KOPT-K1 (cell line): ENCODE measurements at regions not wholly inside any gene's neighbourhood (a gene's known extent, or its start where the extent isn't known, plus 50 kb on each side); places are given as distances from the start of the nearest gene placed in this dataset.
"Not testable (repeated sequence)": the region's sequence is repeated elsewhere in the genome, so short reads cannot be mapped to it uniquely, and the experiment has no call there.

ENCODE experiments used
- H3K27ac ChIP-seq: fragments of 200-600 bp; sonication (generic); 2 replicates; pipeline ENCODE4 v1.5.1; 2016; ENCODE audit warnings: antibody characterized with exemption, mild to moderate bottlenecking, low read depth, low read length; ENCODE audit not compliant: poor library complexity, severe bottlenecking
- H3K36me3 ChIP-seq: fragments of 200-600 bp; sonication (generic); 2 replicates; pipeline ENCODE4 v1.5.1; 2017; ENCODE audit warnings: antibody characterized with exemption, mild to moderate bottlenecking, low read length, moderate library complexity; ENCODE audit not compliant: insufficient read depth
- H3K9me3 ChIP-seq: fragments of 200-600 bp; sonication (generic); 2 replicates; pipeline ENCODE4 v1.5.1; 2017; ENCODE audit warnings: antibody characterized with exemption, low read length, mild to moderate bottlenecking; ENCODE audit not compliant: insufficient read depth, poor library complexity, severe bottlenecking

DNA sequence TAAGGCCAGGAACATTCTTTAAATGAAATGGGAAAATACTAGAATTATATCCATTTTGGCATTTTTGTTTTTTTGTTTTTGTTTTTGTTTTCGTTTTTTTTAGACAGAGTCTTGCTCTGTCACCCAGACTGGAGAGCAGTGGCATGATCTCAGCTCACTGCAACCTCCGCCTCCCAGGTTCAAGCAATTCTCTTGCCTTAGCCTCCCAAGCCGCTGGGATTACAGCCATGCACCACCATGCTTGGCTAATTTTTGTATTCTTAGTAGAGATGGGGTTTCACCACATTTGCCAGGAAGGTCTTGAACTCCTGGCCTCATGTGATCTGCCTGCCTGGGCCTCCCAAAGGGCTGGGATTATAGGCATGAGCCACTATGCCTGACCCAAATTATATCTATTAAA lies 520.7 kb upstream of the RORB start:
- not testable (repeated sequence) for H3K9me3 ChIP-seq, H3K27ac ChIP-seq, H3K36me3 ChIP-seq

DNA sequence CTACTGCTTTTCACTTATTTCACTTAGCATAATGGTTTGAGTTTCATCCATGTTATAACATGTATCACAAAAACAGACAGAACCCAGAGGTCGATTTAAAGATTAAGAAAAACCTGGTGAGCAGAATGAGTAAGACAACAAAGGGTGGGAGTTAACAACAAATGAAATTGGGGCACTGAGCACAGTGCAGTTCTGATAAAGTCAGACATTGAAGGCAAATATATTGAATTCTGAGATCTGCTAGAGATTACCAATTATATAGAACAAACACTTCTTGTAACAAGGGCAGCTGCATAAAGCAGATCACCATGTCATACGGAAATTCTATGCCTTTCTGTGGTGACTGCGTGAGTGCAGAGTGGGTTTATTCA lies 517.3 kb upstream of the RORB start:
- Histone ChIP-seq H3K36me3 (no peaks in the 10 kb centered on the region), H3K9me3 (no peaks in the 10 kb centered on the region), H3K27ac (no peak overlapping the region)

DNA sequence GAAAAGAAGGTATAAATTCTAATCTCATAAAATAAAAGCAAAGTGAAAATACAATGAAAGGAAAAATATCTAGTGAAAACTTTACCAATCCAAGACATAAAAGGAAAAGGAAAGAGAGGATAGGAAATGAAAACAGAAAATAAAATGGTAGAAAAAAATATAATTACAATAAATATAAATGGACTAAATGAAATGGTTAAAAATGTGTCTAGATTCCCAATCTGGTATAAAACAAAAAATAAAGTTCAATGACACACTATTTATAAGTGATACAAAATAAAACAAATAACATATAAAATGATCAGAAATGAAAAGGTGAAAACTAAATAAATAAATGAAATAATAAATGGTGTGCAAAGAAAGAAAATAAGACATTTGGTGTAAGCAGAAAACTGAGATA lies 516.4 kb upstream of the RORB start:
- H3K27ac ChIP-seq = no peak overlapping the region
- no peaks in the 10 kb centered on the region for H3K9me3 ChIP-seq
- H3K36me3 ChIP-seq = no peaks in the 10 kb centered on the region

DNA sequence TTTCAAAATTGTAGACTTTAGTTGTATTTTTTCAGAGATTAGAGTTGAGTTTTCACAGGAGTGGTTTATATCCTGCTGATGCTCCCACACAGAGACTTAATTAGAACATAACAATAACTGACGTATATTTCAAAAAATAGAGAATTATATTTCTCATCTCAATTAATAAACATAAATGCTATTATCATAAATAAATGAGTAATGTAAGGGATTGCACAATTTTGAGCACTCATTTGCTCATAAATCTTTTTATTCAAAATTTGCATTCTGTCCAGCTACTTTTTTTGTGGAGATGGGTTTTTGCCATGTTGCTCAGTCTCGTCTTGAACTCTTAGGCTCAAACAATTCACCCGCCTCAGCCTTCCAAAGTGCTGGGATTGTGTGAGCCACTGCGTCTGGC lies 515.7 kb upstream of the RORB start:
- Histone ChIP-seq H3K36me3 (no peaks in the 10 kb centered on the region), H3K27ac (no peak overlapping the region), H3K9me3 (peaks cover 3% of the 10 kb centered on the region)

DNA sequence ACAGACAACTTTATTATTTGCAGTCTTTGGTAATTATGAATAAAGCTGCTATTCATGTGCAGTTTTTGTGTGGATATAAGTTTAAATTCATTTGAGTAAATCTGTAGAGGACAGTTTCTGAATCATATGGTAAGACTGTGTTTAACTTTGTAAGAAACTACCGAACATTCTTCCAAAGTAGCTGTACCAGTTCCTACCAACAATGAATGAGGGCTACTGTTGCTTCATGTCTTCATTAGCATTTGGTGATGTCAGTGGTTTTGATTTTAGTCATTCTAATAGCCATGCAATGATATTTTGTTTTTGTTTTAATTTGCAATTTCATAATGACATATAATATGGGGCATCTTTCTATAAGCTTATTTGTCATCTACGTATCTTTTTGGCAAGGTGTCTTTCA lies 501.3 kb upstream of the RORB start:
- Histone ChIP-seq H3K36me3 (no peaks in the 10 kb centered on the region), H3K9me3 (no peaks in the 10 kb centered on the region), H3K27ac (no peak overlapping the region)

DNA sequence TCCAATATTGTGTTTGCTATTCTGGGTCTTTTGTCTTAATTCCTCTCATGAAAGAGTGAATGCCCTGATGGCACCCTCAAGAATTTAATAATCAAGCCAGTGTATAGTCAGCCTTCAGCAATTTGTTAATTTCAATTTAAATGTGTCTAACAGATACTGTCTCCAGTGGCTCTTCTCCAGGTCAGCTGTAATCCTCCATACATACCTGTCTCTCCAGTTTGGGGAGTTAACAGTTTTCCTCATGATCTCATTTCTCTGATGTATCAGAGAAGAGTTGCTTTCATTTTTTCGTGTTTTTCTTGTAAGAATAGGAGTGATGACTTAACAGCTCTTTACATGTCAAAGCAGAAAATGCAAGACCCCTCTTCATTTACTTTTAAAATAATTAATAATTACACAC lies 500.3 kb upstream of the RORB start:
- Histone ChIP-seq H3K36me3 (no peaks in the 10 kb centered on the region), H3K27ac (no peak overlapping the region), H3K9me3 (no peaks in the 10 kb centered on the region)

DNA sequence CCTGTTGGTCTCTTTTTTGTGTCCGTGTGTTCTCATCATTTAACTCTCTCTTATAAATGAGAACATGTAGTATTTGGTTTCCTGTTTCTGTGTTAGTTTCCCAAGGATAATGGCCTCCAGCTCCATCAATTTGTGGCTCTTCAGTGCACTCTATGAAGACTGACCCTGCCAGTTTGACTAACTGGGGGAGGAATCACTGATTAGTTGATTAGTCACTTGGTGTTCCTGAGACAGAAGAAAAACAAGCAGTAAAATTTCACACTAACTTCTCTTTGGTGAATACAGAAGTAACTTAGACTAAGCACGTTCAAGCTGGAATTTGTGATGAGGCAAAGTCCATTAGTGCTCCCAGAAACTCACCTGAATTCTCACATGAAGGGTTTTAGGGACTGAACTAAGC lies 495.8 kb upstream of the RORB start:
- Histone ChIP-seq H3K27ac (no peak overlapping the region), H3K36me3 (no peaks in the 10 kb centered on the region), H3K9me3 (no peaks in the 10 kb centered on the region)

DNA sequence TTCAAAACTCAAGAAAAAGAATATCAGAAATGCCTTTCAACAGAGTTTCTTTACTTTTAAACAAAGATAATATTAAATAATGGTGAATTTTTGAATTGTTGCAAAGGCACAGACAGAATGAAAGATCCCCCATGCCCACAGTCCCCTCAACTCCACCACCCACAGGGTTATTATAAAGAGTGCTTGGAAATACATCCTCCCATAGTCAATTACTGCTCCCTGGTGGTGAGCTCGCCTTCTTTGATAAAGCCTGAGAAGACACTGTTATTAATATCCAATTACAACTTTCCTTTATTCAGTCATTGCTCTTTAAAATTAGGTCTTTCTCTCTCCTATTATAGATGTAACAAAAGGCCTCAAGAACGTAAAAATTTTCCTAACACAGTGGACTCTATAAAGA lies 490.2 kb upstream of the RORB start:
- H3K9me3 ChIP-seq = no peaks in the 10 kb centered on the region
- no peaks in the 10 kb centered on the region for H3K36me3 ChIP-seq
- H3K27ac ChIP-seq = no peak overlapping the region

DNA sequence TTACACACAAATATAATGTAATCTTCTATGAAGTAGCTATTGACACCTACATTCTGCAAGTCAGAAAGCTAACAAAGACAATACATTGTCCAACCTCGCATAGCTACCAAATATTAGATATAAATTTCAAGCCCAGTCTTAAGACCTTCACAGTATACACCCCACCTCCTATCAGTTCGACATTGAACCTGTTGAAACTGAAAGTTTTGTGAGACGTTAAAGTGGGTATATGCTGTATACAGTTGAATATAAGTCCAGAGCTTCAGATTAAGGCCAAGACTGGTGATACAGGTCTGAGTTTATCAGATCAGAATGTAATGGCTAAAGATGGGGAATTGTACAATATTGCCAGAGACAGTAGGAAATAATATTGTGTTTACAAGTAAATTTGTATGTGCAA lies 489.3 kb upstream of the RORB start:
- H3K36me3 ChIP-seq = no peaks in the 10 kb centered on the region
- no peak overlapping the region for H3K27ac ChIP-seq
- H3K9me3 ChIP-seq = no peaks in the 10 kb centered on the region

DNA sequence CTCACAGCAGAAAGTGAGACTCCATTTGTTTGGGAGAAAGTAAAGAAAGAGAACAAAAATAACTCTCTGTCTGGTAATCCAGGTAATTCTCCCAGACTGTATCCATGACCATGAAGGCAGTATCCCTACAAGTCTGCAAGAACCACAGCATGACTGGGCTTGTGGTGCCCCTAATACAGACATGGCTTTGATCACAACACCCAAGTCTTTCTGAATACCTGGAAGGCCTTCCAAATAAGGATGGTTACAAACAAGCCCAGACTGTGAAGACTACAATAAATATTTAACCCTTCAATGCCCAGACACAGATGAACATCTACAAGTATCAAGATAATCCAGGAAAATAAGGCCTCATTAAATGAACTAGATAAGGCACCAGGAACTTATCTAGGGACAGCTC lies 481.1 kb upstream of the RORB start:
- Histone ChIP-seq H3K36me3 (no peaks in the 10 kb centered on the region), H3K27ac (no peak overlapping the region), H3K9me3 (no peaks in the 10 kb centered on the region)

DNA sequence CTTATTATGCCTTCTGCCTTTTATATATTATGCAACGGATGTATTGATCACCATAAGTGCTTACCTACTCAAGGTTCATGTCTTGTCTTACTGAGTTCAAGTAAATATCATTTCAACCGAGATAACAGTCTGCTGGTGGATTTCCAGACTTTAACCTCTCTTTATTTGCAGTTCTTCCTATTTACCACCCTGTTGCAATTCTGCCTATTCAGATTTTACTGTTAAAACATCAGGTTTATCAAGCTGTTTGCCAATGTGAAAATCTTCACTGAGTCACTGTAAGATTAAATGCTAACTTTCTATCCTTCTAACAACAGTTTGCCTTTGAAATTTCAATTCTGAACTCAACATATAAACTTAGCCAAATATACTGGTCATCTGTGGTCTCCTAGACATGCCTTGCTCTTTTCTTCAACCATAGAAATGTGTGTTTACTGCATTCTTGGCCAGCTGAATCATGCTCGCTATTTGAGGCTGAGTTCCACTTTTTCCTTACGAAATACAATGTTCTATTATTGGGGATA lies 471.7 kb upstream of the RORB start:
- Histone ChIP-seq H3K36me3 (no peaks in the 10 kb centered on the region), H3K9me3 (no peaks in the 10 kb centered on the region), H3K27ac (no peak overlapping the region)

DNA sequence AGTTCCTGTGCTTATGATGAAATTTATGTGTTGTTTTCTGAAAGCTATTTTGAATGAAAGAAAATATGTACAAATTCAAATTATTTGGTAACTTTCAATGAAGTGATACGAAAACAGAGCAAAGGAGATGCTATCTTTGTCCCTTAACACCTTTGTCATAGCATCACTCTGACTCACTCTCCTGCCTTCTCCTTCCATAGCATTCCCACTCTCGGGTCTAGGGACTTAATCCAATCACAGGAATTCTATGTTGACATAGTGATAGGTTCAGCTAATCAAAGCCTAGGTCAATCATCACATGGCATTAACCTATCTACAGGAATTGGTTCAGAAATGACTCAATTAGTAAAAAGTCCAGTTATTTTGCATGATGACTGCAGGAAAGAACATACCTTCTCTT lies 464.7 kb upstream of the RORB start:
- Histone ChIP-seq H3K36me3 (no peaks in the 10 kb centered on the region), H3K9me3 (no peaks in the 10 kb centered on the region), H3K27ac (no peak overlapping the region)

DNA sequence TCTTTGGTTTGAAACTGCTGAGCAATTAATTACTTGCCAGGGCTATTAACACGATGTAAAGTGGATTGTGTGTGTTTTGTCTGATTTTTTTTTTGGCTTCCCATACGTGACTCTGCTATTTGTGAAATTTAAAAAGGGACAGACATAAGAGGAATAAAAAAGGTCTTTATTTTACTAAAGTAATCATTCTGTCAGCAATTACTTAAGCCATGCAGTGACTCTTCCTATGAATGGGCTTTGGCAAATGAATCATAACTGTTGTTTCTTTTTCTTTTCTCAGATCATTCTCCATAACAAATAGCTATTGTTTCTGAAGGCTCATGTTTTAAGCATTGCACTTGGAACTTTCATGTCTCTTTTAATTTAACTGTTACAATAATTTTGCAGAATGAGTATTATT lies 461.3 kb upstream of the RORB start:
- Histone ChIP-seq H3K27ac (no peak overlapping the region), H3K36me3 (no peaks in the 10 kb centered on the region)

DNA sequence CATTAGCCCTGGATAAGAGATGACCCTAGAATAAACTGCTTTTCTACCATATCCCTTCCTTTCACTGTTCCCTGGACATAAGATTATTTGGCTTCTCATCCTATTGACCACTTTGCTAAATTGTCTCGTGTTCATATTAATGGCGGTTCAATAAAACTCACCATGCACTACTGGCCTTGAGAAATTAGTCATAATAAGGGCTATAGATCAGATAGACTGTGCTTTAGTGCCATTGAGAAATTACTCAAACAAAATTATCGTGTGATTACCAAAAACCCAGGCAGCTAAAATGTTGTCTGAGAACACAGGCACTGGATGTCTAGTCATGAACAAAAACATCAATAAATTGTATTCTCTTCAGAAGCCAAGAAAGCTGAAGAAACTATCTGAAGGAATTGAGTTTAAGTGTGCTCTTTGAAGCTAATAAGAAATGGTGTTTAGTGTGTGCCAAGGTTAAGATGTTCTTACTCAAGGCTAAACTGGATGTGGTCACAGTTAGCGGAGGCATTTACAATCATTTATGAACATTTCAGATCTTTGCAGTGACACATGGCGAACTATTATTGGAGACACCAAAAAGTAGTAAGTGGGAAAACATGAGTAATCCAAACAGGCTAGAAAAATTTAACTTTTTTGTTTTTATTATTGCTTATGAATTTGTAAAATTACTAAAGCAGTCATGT lies 460.4 kb upstream of the RORB start:
- no peaks in the 10 kb centered on the region for H3K9me3 ChIP-seq
- no peak overlapping the region for H3K27ac ChIP-seq
- no peaks in the 10 kb centered on the region for H3K36me3 ChIP-seq

More for the DNA sequence above, 461.3 kb upstream of the RORB start:
- no peaks in the 10 kb centered on the region for H3K9me3 ChIP-seq

DNA sequence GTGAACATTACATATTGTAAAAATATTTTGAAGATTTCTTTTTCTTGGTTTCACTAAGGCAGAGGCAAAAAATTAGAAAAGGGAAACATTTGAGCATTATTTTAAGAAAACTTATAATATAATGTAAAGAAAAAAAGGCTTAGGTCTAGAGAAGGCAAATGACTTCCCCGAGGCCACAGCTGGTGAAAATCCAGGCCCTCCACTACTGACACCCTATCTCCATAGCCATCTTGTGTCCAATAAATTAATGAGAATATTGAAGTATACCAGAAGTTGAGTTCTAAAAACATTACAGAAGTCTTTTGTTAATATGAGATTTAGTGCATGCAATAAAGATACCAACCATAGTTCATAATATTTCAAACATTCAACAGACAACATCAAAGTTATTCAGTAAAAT lies 459.9 kb upstream of the RORB start:
- Histone ChIP-seq H3K36me3 (no peaks in the 10 kb centered on the region), H3K9me3 (no peaks in the 10 kb centered on the region), H3K27ac (no peak overlapping the region)

DNA sequence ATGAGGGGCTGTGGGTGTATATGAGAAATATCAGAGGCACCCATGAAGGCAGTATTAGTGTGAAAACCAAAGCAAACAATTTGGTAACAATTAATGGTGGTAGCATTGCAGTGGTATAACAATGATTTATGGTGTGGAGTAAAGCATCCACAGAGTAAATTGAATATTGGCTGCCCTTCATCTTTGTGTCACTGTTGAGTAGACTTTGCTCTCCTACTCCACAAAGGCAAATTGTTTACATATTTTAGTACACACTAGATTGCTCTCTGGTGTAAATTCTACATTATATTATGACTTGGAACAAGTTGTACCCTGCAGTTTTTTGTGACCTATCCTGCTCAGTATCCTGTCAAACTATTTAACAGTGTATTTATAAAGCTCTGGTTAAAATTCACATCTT lies 455.5 kb upstream of the RORB start:
- Histone ChIP-seq H3K9me3 (no peaks in the 10 kb centered on the region), H3K27ac (no peak overlapping the region), H3K36me3 (no peaks in the 10 kb centered on the region)
